HL-60 (cell line): ENCODE measurements at regions not wholly inside any gene's neighbourhood (a gene's known extent, or its start where the extent isn't known, plus 50 kb on each side); places are given as distances from the start of the nearest gene placed in this dataset.

Experiments
- GABPA ChIP-seq: IDR thresholded peaks from 2 replicates; pipeline ENCODE4 v1.6.1; 2012; ENCODE audit warnings: low read depth
- TF ChIP-seq, protein P1 (sequence below): IDR thresholded peaks from one replicate; pipeline ENCODE4 v1.5.1; 2011; ENCODE audit warnings: low read length, control low read depth, inconsistent platforms; ENCODE audit not compliant: insufficient read depth

DNA sequence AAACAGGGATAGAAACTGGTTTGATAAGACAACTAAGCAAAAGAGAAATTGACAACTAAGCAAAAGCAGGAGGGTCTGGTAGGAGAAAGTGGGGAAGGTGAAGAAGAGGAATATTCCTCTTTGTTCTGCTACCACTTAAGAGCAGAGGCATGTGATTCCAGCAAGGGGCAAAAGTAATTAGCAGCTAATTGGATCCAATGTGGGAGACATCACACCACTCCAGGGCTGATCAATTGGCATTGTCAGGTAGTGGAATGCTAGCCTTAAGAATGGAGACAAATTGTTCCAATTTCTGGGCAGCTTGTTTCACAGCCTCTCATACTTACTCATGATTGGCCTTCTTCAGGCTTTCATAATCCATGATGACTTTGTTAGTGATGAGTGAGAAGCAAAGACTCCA is 547.1 kb upstream of the GCFC2 start:
- TF ChIP-seq, protein P1, sequence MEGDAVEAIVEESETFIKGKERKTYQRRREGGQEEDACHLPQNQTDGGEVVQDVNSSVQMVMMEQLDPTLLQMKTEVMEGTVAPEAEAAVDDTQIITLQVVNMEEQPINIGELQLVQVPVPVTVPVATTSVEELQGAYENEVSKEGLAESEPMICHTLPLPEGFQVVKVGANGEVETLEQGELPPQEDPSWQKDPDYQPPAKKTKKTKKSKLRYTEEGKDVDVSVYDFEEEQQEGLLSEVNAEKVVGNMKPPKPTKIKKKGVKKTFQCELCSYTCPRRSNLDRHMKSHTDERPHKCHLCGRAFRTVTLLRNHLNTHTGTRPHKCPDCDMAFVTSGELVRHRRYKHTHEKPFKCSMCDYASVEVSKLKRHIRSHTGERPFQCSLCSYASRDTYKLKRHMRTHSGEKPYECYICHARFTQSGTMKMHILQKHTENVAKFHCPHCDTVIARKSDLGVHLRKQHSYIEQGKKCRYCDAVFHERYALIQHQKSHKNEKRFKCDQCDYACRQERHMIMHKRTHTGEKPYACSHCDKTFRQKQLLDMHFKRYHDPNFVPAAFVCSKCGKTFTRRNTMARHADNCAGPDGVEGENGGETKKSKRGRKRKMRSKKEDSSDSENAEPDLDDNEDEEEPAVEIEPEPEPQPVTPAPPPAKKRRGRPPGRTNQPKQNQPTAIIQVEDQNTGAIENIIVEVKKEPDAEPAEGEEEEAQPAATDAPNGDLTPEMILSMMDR = no peak
- TF ChIP-seq GABPA = no peak
